ENCODE measurements at regions not wholly inside any gene's neighbourhood (a gene's known extent, or its start where the extent isn't known, plus 50 kb on each side); places are given as distances from the start of the nearest gene placed in this dataset.

DNA sequence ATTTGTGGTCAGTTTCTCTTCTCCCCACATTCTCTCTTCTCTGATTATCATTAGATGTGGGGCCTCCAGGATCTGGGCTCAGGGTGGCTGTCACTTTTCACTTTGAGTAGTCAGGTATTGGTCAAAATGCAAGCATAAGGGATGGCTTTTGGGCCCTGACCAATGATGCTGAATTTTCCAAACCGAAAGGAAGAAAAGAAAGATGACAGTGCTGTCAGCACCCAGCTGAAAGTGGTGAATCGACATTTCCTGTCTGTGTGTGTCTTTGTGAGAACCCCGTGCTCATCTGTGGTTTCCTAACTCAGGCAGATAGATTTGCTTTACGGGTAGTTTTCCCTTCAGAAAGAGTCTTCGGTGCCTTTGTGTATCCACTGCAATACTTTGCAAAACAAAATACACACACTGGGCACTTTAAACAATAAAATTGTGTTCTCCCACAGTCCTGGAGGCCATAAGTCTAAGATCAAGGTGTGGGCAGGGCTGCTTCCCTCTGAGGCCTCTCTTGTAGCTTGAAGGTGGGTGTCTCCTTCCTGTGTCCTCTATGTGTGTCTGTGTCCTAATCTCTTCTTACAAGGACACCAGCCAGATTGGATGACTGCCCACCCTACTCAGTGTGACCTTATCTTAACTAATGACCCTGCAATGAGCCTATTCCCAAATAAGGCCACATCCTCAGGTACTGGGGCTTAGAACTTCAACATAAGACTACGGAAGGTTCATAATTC lies 274.8 kb upstream of the AJAP1 start:
- peaks cover 12% of the 10 kb centered on the region for H3K9me3 ChIP-seq
- H3K27me3 ChIP-seq (ENCODE audit: low read depth), result no peaks in the 10 kb centered on the region
- no peaks in the 10 kb centered on the region for H3K4me1 ChIP-seq
- TF ChIP-seq, protein P1, sequence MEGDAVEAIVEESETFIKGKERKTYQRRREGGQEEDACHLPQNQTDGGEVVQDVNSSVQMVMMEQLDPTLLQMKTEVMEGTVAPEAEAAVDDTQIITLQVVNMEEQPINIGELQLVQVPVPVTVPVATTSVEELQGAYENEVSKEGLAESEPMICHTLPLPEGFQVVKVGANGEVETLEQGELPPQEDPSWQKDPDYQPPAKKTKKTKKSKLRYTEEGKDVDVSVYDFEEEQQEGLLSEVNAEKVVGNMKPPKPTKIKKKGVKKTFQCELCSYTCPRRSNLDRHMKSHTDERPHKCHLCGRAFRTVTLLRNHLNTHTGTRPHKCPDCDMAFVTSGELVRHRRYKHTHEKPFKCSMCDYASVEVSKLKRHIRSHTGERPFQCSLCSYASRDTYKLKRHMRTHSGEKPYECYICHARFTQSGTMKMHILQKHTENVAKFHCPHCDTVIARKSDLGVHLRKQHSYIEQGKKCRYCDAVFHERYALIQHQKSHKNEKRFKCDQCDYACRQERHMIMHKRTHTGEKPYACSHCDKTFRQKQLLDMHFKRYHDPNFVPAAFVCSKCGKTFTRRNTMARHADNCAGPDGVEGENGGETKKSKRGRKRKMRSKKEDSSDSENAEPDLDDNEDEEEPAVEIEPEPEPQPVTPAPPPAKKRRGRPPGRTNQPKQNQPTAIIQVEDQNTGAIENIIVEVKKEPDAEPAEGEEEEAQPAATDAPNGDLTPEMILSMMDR (IDR thresholded peaks at IDR 0.05), result no peak
- intact Hi-C loops (cut with DNase I), result no loop called here
- ATAC-seq (no peak), DNase-seq (no peak)
- H3K36me3 ChIP-seq, result no peaks in the 10 kb centered on the region
- no peak overlapping the region for H3K4me3 ChIP-seq
- no peak overlapping the region for H3K27ac ChIP-seq

DNA sequence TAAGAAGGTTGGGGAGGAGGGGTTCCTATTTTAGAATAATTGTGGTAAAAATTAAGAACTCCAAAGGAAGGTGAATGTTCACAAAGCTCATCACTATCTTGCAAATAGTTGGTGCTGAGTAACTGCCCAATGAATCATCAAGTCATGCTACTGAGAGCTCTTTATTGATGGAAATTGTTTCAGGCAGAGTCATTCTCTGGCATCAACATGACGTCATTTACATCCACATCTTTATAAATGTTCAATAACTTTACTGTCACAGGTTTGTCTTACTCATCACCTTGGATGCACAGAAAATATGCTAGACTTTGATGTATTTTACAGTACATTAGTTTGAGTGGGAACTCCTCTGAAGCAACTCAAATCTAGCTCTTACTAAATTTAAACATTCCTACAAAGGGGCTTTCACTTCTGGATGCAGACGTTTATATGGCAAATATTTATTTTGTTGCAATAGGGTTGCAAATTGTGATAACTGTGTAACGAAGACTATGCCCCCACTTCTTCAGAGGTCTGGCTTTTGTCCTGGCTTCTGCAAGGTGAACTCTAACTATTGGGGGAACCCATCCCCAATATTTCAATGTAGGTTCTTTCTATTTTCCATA lies 273.7 kb upstream of the AJAP1 start:
- DNase-seq, result no peak
- no peaks in the 10 kb centered on the region for H3K4me1 ChIP-seq
- no peaks in the 10 kb centered on the region for H3K27me3 ChIP-seq (ENCODE audit: low read depth)
- H3K27ac ChIP-seq, result no peak overlapping the region
- intact Hi-C loops (cut with DNase I), result no loop called here
- H3K9me3 ChIP-seq, result peaks cover 12% of the 10 kb centered on the region
- no peaks in the 10 kb centered on the region for H3K36me3 ChIP-seq
- no peak for ATAC-seq
- TF ChIP-seq, protein P1 (IDR thresholded peaks at IDR 0.05), result no peak
- H3K4me3 ChIP-seq, result no peak overlapping the region

DNA sequence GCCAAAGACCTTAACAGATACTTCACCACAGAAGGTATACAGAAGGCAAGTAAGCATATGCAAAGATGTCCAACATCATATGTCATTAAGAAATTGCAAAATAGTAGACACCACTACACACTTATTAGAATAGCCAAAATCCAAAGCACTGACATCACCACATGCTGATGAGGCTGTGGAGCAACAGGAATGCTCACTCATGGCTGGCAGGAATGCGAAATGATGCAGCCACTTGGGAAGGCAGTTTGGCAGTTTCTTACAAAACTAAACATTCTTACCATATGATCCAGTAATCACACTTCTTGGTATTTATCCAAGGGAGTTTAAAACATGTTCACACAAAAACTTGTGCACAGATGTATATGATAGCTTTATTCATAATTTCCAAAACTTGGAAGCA lies 261.2 kb upstream of the AJAP1 start:
- Histone ChIP-seq H3K27ac (no peak overlapping the region), H3K36me3 (no peaks in the 10 kb centered on the region), H3K27me3 (ENCODE audit: low read depth) (no peaks in the 10 kb centered on the region), H3K4me1 (no peaks in the 10 kb centered on the region), H3K9me3 (peaks cover 9% of the 10 kb centered on the region), H3K4me3 (no peak overlapping the region)
- ATAC-seq, result no peak
- DNase-seq, result no peak
- TF ChIP-seq, protein P1 (IDR thresholded peaks at IDR 0.05), result no peak
- intact Hi-C loops (cut with DNase I), result no loop called here

DNA sequence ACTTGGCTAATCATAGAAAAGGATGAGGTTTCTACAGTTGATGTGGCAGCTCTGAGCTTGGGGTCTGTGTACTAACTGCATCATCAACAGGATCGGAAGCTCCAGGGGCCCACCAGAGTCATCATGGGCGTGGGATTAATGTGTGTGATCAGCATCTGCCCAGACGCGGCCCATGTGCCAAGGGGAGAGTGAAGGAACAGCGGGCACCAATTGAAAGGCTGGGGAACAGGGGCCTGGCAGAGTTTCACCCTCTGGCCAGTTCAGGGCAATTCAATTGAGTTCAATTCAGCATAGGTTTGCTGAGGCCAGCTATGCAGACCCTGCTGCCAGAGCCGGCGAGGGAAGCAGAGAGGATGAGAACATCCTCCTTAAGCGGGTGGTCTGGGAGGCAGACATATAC lies 260.0 kb upstream of the AJAP1 start:
- Histone ChIP-seq H3K9me3 (peaks cover 9% of the 10 kb centered on the region), H3K27ac (no peak overlapping the region), H3K4me1 (no peaks in the 10 kb centered on the region), H3K4me3 (no peak overlapping the region), H3K36me3 (no peaks in the 10 kb centered on the region), H3K27me3 (ENCODE audit: low read depth) (no peaks in the 10 kb centered on the region)
- intact Hi-C loops (cut with DNase I), result no loop called here
- no peak for ATAC-seq
- DNase-seq, result no peak
- TF ChIP-seq, protein P1 (IDR thresholded peaks at IDR 0.05), result no peak

DNA sequence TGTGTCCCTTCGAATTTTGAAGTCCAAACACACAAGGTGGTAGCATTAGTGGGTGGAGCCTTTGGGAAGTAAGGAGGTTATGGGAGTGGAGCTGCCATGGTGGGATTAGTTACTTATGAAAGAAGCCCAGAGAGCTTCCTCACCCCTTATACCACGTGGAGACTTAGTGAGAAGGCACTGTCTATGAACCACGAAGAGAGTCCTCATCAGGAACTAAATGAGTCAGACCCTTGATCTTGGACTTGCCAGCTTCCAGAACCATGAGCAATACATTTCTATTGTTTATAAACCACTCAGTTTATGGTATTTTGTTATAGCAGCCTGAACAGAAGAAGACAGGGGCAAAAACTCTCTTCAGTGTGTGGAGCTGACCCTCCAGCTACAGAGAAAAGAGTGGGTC lies 259.3 kb upstream of the AJAP1 start:
- TF ChIP-seq, protein P1 (IDR thresholded peaks at IDR 0.05), result no peak
- Histone ChIP-seq H3K36me3 (no peaks in the 10 kb centered on the region), H3K27me3 (ENCODE audit: low read depth) (peaks cover 3% of the 10 kb centered on the region), H3K4me1 (no peaks in the 10 kb centered on the region), H3K4me3 (no peak overlapping the region), H3K9me3 (peaks cover 9% of the 10 kb centered on the region), H3K27ac (no peak overlapping the region)
- no peak for DNase-seq
- ATAC-seq, result no peak
- intact Hi-C loops (cut with DNase I), result no loop called here

Measured in lower lobe of right lung (tissue), 2 donors.